Right lobe of liver (tissue), 4 donors: ENCODE measurements at regions not wholly inside any gene's neighbourhood (a gene's known extent, or its start where the extent isn't known, plus 50 kb on each side); places are given as distances from the start of the nearest gene placed in this dataset.

Experiments used
- POLR2A ChIP-seq: fragments of 450-650 bp; IDR thresholded peaks from one replicate; pipeline ENCODE4 v1.6.1; 2017; ENCODE audit warnings: antibody characterized with exemption, mild to moderate bottlenecking
- TF ChIP-seq, protein P1 (sequence below), 4 donors: fragments of 200-600 bp in 3 of 4; fragments of 450-650 bp in 1 of 4; IDR thresholded peaks; one replicate each; pipeline versions ENCODE4 v1.5.1 to v1.8.0; 2016 to 2022; ENCODE audit warnings: antibody characterized with exemption in 4 of 4, mild to moderate bottlenecking in 2 of 4
- donor health status: DM: no; HTN: no; CAD: no.
- donor health status: DM: no; HTN: no; CAD: no.
- donor health status: DM: no; HTN: yes; CAD: no.

DNA sequence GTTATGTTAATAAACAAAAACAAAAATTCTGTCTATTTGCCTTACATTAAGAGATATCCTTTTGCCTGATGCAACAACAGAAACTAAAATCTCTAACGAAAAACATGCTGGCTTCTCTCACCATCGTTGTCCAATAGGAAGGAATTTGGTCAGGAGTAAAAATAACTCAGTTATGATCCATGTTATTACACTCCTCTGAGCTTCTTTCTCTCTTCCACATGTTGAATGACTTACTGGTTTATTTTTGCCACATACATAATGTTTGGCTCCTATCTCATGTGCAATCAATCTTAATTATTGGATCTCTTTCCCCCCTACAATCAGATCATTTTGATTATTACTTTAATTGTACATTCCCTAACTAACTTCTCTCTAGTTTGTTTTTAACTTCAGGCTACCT is 688.4 kb downstream of the USP25 start:
- TF ChIP-seq, protein P1, sequence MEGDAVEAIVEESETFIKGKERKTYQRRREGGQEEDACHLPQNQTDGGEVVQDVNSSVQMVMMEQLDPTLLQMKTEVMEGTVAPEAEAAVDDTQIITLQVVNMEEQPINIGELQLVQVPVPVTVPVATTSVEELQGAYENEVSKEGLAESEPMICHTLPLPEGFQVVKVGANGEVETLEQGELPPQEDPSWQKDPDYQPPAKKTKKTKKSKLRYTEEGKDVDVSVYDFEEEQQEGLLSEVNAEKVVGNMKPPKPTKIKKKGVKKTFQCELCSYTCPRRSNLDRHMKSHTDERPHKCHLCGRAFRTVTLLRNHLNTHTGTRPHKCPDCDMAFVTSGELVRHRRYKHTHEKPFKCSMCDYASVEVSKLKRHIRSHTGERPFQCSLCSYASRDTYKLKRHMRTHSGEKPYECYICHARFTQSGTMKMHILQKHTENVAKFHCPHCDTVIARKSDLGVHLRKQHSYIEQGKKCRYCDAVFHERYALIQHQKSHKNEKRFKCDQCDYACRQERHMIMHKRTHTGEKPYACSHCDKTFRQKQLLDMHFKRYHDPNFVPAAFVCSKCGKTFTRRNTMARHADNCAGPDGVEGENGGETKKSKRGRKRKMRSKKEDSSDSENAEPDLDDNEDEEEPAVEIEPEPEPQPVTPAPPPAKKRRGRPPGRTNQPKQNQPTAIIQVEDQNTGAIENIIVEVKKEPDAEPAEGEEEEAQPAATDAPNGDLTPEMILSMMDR (IDR thresholded peaks at IDR 0.05): no peak
- TF ChIP-seq POLR2A: no peak
